SK-N-SH (cell line): ENCODE measurements at regions not wholly inside any gene's neighbourhood (a gene's known extent, or its start where the extent isn't known, plus 50 kb on each side); places are given as distances from the start of the nearest gene placed in this dataset.

Source experiments
- CTCF ChIA-PET: fragments of 300-600, 350-600 bp; formaldehyde crosslinking; extraction: SDS; loops from one replicate; lab custom pipeline; 2021; lab: Yijun Ruan, JAX
- POLR2A ChIA-PET: fragments of 350-600 bp; sonication (Branson Sonifier 250); formaldehyde crosslinking; extraction: SDS; loops from one replicate; lab custom pipeline; 2020; ENCODE audit warnings: antibody characterized with exemption, inconsistent platforms; lab: Yijun Ruan, JAX
- DNase-seq: peaks from one replicate; pipeline ENCODE4 v3.0.0; 2012
- H2AFZ ChIP-seq: fragments of 200-600 bp; sonication (generic); 2 replicates; pipeline ENCODE4 v1.8.1; 2016; ENCODE audit warnings: antibody characterized with exemption, mild to moderate bottlenecking, low read depth
- H3F3A ChIP-seq: fragments of 200-600 bp; sonication (generic); replicated peaks from 2 replicates; pipeline ENCODE3; 2016; ENCODE audit warnings: antibody characterized with exemption, mild to moderate bottlenecking; ENCODE audit not compliant: insufficient read depth
- H3K27ac ChIP-seq, 2 experiments: fragments of 200-500 bp in 1 of 2; fragments of 200-600 bp in 1 of 2; sonication (Bioruptor generic) in 1 of 2; sonication (generic), shearing (Covaris generic) in 1 of 2; 2 replicates each; pipeline versions ENCODE4 v1.5.1 to v1.6.1; 2014 to 2016; ENCODE audit warnings: low read depth in 2 of 2, inconsistent platforms in 1 of 2, low read length in 1 of 2, mild to moderate bottlenecking in 1 of 2, mixed read lengths in 1 of 2
- H3K27me3 ChIP-seq: fragments of 200-600 bp; sonication (generic), shearing (Covaris generic); 2 replicates; pipeline ENCODE4 v1.6.1; 2016; ENCODE audit warnings: mixed run types; ENCODE audit not compliant: insufficient read depth
- H3K36me3 ChIP-seq, 2 experiments: fragments of 200-500 bp in 1 of 2; fragments of 200-600 bp in 1 of 2; sonication (Bioruptor generic) in 1 of 2; sonication (generic) in 1 of 2; replicated peaks in 1 of 2; 2 replicates each; pipeline versions ENCODE3 to v1.5.1; 2014 to 2016; ENCODE audit warnings: low read length in 1 of 2, mild to moderate bottlenecking in 1 of 2; ENCODE audit not compliant: insufficient read depth in 2 of 2, control insufficient read depth in 1 of 2
- H3K4me1 ChIP-seq, 2 experiments: fragments of 200-500 bp in 1 of 2; fragments of 200-600 bp in 1 of 2; sonication (Bioruptor generic) in 1 of 2; sonication (generic), shearing (Covaris generic) in 1 of 2; 2 replicates each; pipeline versions ENCODE4 v1.5.1 to v1.6.1; 2014 to 2016; ENCODE audit warnings: low read depth in 1 of 2, low read length in 1 of 2, mixed run types in 1 of 2; ENCODE audit not compliant: insufficient read depth in 2 of 2, control insufficient read depth in 1 of 2
- H3K4me2 ChIP-seq: fragments of 200-600 bp; sonication (generic), shearing (Covaris generic); 2 replicates; pipeline ENCODE4 v1.6.1; 2017; ENCODE audit warnings: mixed run types
- H3K4me3 ChIP-seq, 2 experiments: fragments of 200-500 bp in 1 of 2; fragments of 200-600 bp in 1 of 2; sonication (Bioruptor generic) in 1 of 2; sonication (generic), shearing (Covaris generic) in 1 of 2; 2 replicates each; pipeline versions ENCODE4 v1.5.1 to v1.8.1; 2014 to 2016; ENCODE audit warnings: low read depth in 2 of 2, inconsistent platforms in 1 of 2, low read length in 1 of 2, mild to moderate bottlenecking in 1 of 2, mixed read lengths in 1 of 2, moderate library complexity in 1 of 2
- H3K79me2 ChIP-seq: fragments of 200-600 bp; sonication (generic); 2 replicates; pipeline ENCODE4 v1.8.1; 2017; ENCODE audit warnings: mild to moderate bottlenecking; ENCODE audit not compliant: insufficient read depth
- H3K9ac ChIP-seq: fragments of 200-600 bp; sonication (generic); 2 replicates; pipeline ENCODE4 v1.6.1; 2017; ENCODE audit warnings: mixed run types
- H3K9me2 ChIP-seq: fragments of 200-600 bp; sonication (generic); 2 replicates; pipeline ENCODE4 v1.6.1; 2017; ENCODE audit warnings: mixed run types
- H3K9me3 ChIP-seq: fragments of 200-600 bp; sonication (generic); 2 replicates; pipeline ENCODE4 v1.6.1; 2017; ENCODE audit warnings: mixed run types, mild to moderate bottlenecking, moderate library complexity
- H4K20me1 ChIP-seq: fragments of 200-600 bp; sonication (generic); 2 replicates; pipeline ENCODE4 v1.6.1; 2017; ENCODE audit warnings: mild to moderate bottlenecking, mixed run types; ENCODE audit not compliant: insufficient read depth
- ELF1 ChIP-seq: IDR thresholded peaks from 2 replicates; pipeline ENCODE4 v1.4.0; 2012
- FOXJ3 ChIP-seq: sonication (generic); formaldehyde crosslinking; IDR thresholded peaks from 2 replicates; pipeline ENCODE4 v1.5.1; 2020; ENCODE audit warnings: mild to moderate bottlenecking, missing genetic modification reagents
- GATA2 ChIP-seq: sonication (generic); formaldehyde crosslinking; IDR thresholded peaks from 2 replicates; pipeline ENCODE4 v1.5.0; 2020; ENCODE audit warnings: mild to moderate bottlenecking, missing genetic modification reagents
- MAX ChIP-seq: IDR thresholded peaks from 2 replicates; pipeline ENCODE4 v1.4.0; 2012; ENCODE audit warnings: low read depth
- NFIC ChIP-seq: IDR thresholded peaks from 2 replicates; pipeline ENCODE4 v1.4.0; 2012; ENCODE audit warnings: borderline replicate concordance
- POLR2AphosphoS5 ChIP-seq: IDR thresholded peaks from 2 replicates; pipeline ENCODE4 v1.6.1; 2012; ENCODE audit warnings: low read depth, low read length
- RAD21 ChIP-seq: IDR thresholded peaks from 2 replicates; pipeline ENCODE4 v1.6.1; 2012; ENCODE audit warnings: mild to moderate bottlenecking, low read length
- REST ChIP-seq: IDR thresholded peaks from 2 replicates; pipeline ENCODE4 v1.6.1; 2012; ENCODE audit warnings: mild to moderate bottlenecking, low read depth, low read length, moderate library complexity
- RFX5 ChIP-seq: IDR thresholded peaks from 2 replicates; pipeline ENCODE4 v1.6.1; 2012; ENCODE audit warnings: mild to moderate bottlenecking, improper control_type of control experiment, low read length
- TEAD4 ChIP-seq: IDR thresholded peaks from 2 replicates; pipeline ENCODE4 v1.4.0; 2012; ENCODE audit warnings: mild to moderate bottlenecking, borderline replicate concordance; ENCODE audit not compliant: insufficient read depth
- USF1 ChIP-seq: IDR thresholded peaks from 2 replicates; pipeline ENCODE4 v1.4.0; 2012; ENCODE audit warnings: low read depth, borderline replicate concordance
- ZBTB33 ChIP-seq: IDR thresholded peaks from 2 replicates; pipeline ENCODE4 v1.4.0; 2012; ENCODE audit warnings: low read depth, borderline replicate concordance
- WGBS: methylation state at CpG from one replicate; pipeline ENCODE4 v1.1.6; 2017; ENCODE audit warnings: low lambda C conversion rate; 5-methylcytosine and 5-hydroxymethylcytosine counted together
- TF ChIP-seq, protein P1 (sequence below): fragments of 150-350 bp; IDR thresholded peaks from 2 replicates; pipeline ENCODE4 v1.6.1; 2016; ENCODE audit warnings: mild to moderate bottlenecking, low read depth, low read length
- TF ChIP-seq, protein P2 (sequence below): fragments of 150-350 bp; IDR thresholded peaks from 2 replicates; pipeline ENCODE4 v1.6.1; 2017; ENCODE audit warnings: antibody characterized with exemption, low read length, low read depth, borderline replicate concordance

- H2AFZ ChIP-seq: no peak overlapping the region
- no peaks in the 10 kb centered on the region for H3K9me2 ChIP-seq
- no peaks in the 10 kb centered on the region for H3K79me2 ChIP-seq
- H3F3A ChIP-seq: no peaks in the 10 kb centered on the region
- H3K4me1 ChIP-seq: no peaks in the 10 kb centered on the region
- no peak for DNase-seq
- no peak for TF ChIP-seq ZBTB33
- TF ChIP-seq RAD21: no peak
- TF ChIP-seq FOXJ3 (CRISPR knock-in tag): no peak
- TF ChIP-seq TEAD4: no peak
- TF ChIP-seq RFX5: no peak
- no peak for TF ChIP-seq NFIC
- TF ChIP-seq ELF1: no peak
- TF ChIP-seq GATA2 (CRISPR knock-in tag): no peak
- TF ChIP-seq USF1: no peak
- no peak for TF ChIP-seq POLR2AphosphoS5
- no peak for TF ChIP-seq MAX
- TF ChIP-seq, protein P1, sequence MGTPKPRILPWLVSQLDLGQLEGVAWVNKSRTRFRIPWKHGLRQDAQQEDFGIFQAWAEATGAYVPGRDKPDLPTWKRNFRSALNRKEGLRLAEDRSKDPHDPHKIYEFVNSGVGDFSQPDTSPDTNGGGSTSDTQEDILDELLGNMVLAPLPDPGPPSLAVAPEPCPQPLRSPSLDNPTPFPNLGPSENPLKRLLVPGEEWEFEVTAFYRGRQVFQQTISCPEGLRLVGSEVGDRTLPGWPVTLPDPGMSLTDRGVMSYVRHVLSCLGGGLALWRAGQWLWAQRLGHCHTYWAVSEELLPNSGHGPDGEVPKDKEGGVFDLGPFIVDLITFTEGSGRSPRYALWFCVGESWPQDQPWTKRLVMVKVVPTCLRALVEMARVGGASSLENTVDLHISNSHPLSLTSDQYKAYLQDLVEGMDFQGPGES: no peak
- TF ChIP-seq, protein P2, sequence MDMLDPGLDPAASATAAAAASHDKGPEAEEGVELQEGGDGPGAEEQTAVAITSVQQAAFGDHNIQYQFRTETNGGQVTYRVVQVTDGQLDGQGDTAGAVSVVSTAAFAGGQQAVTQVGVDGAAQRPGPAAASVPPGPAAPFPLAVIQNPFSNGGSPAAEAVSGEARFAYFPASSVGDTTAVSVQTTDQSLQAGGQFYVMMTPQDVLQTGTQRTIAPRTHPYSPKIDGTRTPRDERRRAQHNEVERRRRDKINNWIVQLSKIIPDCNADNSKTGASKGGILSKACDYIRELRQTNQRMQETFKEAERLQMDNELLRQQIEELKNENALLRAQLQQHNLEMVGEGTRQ: no peak
- no peak for TF ChIP-seq REST
- 11% methylated on average over 3 of the region's 3 CpGs for WGBS
- no peaks in the 10 kb centered on the region for H4K20me1 ChIP-seq
- H3K4me2 ChIP-seq: no peak overlapping the region
- H3K9me3 ChIP-seq: peaks cover 3% of the 10 kb centered on the region; the same call in 1 of the 2 replicates
- no peak overlapping the region for H3K27ac ChIP-seq
- ChIA-PET CTCF (no interaction called here), POLR2A (no interaction called here)
- H3K9ac ChIP-seq: no peak overlapping the region
- H3K4me3 ChIP-seq: no peak overlapping the region
- no peaks in the 10 kb centered on the region for H3K27me3 ChIP-seq
- H3K36me3 ChIP-seq: no peaks in the 10 kb centered on the region
These were observed 296.0 kb upstream of the LMO3 start for GRCh38 chr12:16901946-16902345.
